Aorta (tissue), 5 donors: ENCODE measurements at regions not wholly inside any gene's neighbourhood (a gene's known extent, or its start where the extent isn't known, plus 50 kb on each side); places are given as distances from the start of the nearest gene placed in this dataset.

Experiments
- ATAC-seq: fragments of 200-7000 bp; cut with Tn5 transposase; one replicate; pipeline ENCODE4 v1.9.1; 2022; ENCODE audit warnings: moderate library complexity; ENCODE audit not compliant: low FRiP score
- DNase-seq, 2 donors: peaks; one replicate each; pipeline ENCODE4 v3.0.0-alpha.2; 2020
- H3K27ac ChIP-seq, 2 donors: one replicate each; pipeline ENCODE4 v1.5.1; 2013; ENCODE audit warnings: low read length in 2 of 2, mild to moderate bottlenecking in 2 of 2, moderate library complexity in 2 of 2, control low read depth in 1 of 2, inconsistent platforms in 1 of 2, low read depth in 1 of 2
- H3K27me3 ChIP-seq, 2 donors: one replicate each; pipeline ENCODE4 v1.6.1; 2013; ENCODE audit warnings: control low read depth in 1 of 2, low read length in 1 of 2, mild to moderate bottlenecking in 1 of 2, moderate library complexity in 1 of 2; ENCODE audit not compliant: insufficient read depth in 2 of 2, control insufficient read depth in 1 of 2
- H3K36me3 ChIP-seq, 2 donors: one replicate each; pipeline ENCODE4 v1.6.1; 2013; ENCODE audit warnings: control low read depth in 1 of 2, low read length in 1 of 2, mild to moderate bottlenecking in 1 of 2; ENCODE audit not compliant: insufficient read depth in 2 of 2, control insufficient read depth in 1 of 2
- H3K4me1 ChIP-seq, 2 donors: one replicate each; pipeline ENCODE4 v1.6.1; 2013; ENCODE audit warnings: low read length in 2 of 2, control low read depth in 1 of 2, mild to moderate bottlenecking in 1 of 2, moderate library complexity in 1 of 2; ENCODE audit not compliant: insufficient read depth in 2 of 2, control insufficient read depth in 1 of 2
- H3K4me3 ChIP-seq, 2 donors: one replicate each; pipeline ENCODE4 v1.5.1; 2013; ENCODE audit warnings: low read length in 2 of 2, control low read depth in 1 of 2, mild to moderate bottlenecking in 1 of 2
- H3K9me3 ChIP-seq: one replicate; pipeline ENCODE4 v1.6.1; 2013; ENCODE audit warnings: mild to moderate bottlenecking, low read length; ENCODE audit not compliant: control insufficient read depth
- WGBS, 2 donors: extraction: QIAGEN DNeasy Blood & Tissue Kit; methylation state at CpG; one replicate each; pipeline ENCODE4 v1.1.7; 2013; 5-methylcytosine and 5-hydroxymethylcytosine counted together
- intact Hi-C, 2 donors: fragments of 100-400 bp; cut with DNase I; formaldehyde crosslinking; loops; one replicate each; pipeline versions ENCODE4 v1.14.2 to v1.15.0; 2022
- donor health status: healthy with polysubstance abuse.
- donor health status: Bipolar disorder and iron deficiency.
- donor health status: DM: no; HTN: no; CAD: no.
- donor health status: DM: no; HTN: no; CAD: no.
- donor health status: DM: yes; HTN: yes; CAD: no.

- intact Hi-C loops: no loop called here
- Histone ChIP-seq H3K9me3 (no peaks in the 10 kb centered on the region), H3K36me3 (no peaks in the 10 kb centered on the region), H3K4me3 (no peak overlapping the region), H3K27ac (no peak overlapping the region), H3K27me3 (no peaks in the 10 kb centered on the region), H3K4me1 (peaks cover 0 to 2% of the 10 kb centered on the region in 2 donors)
- DNase-seq (no peak), ATAC-seq (no peak)
- 71 to 76% methylated on average over 5 of the region's 5 CpGs for WGBS, 2 donors
Measured at GRCh38 chr2:134174711-134175110, 79.2 kb upstream of the MGAT5 start.

DNA sequence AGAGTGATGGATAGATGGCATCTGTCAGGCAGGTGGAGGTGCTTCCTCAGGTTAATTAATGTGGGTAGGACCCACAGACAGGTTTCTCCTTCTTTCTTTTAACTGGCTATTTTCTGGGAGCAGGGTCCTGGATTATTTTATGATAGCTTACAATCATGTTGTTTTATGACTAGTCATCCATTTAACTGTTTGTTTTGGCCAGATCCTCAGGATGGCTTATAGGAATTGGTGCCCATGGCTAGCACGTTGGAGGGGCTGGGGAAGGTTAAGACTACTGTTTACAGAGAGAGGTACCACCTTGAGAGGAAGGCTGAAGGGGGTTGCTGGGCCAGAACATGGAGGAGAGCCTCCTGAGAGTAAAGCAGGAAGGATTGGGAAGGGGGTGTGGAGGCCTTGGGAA is 78.0 kb upstream of the MGAT5 start:
- H3K4me1 ChIP-seq: peaks cover 0 to 2% of the 10 kb centered on the region in 2 donors

DNA sequence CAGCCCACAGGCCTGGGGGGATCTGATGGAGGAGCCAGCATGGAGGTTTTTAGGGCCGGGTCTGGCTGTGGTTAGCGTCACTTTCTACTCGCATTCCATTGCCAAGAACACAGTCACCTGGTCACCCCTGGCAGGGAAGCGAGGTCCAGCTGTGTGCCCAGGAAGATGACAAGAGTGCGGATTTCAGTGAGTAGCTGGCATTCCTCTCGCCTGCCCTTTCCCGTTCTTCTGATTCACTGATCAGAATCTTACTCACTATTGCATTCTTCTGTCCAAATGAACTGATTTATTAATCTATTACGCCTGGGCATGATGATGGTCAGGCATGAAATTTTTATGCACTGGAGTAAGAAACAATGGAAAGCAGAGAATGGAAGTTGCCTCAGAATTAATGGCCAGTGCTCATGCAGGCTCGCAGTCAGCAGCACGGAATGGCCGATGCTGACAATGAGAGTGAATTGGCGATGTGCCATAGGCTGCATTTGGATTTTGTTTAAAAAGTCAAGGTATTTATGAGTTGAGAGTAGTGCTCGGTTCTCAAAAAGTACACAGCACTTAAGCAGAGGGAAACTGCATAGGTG is 76.4 kb upstream of the MGAT5 start:
- Histone ChIP-seq H3K27me3 (no peaks in the 10 kb centered on the region), H3K4me3 (no peak overlapping the region), H3K27ac (no peak overlapping the region), H3K36me3 (no peaks in the 10 kb centered on the region), H3K4me1 (peaks cover 0 to 2% of the 10 kb centered on the region in 2 donors), H3K9me3 (no peaks in the 10 kb centered on the region)
- ATAC-seq (no peak), DNase-seq (no peak)
- intact Hi-C loops: no loop called here
- 60 to 65% methylated on average over 13 of the region's 13 CpGs for WGBS, 2 donors

More for the DNA sequence above, 78.0 kb upstream of the MGAT5 start:
- H3K27ac ChIP-seq: no peak overlapping the region
- intact Hi-C loops: no loop called here
- H3K9me3 ChIP-seq: no peaks in the 10 kb centered on the region
- DNase-seq: no peak
- no peaks in the 10 kb centered on the region for H3K27me3 ChIP-seq
- WGBS, 2 donors: 5 to 13% methylated on average over 1 of the region's 1 CpG
- no peaks in the 10 kb centered on the region for H3K36me3 ChIP-seq
- H3K4me3 ChIP-seq: no peak overlapping the region
- no peak for ATAC-seq

- H3K27me3 ChIP-seq: no peaks in the 10 kb centered on the region
- 79 to 83% methylated on average over 3 of the region's 3 CpGs for WGBS, 2 donors
- no peak overlapping the region for H3K4me3 ChIP-seq
- no peaks in the 10 kb centered on the region for H3K9me3 ChIP-seq
- no peaks in the 10 kb centered on the region for H3K36me3 ChIP-seq
- intact Hi-C loops: no loop called here
- H3K4me1 ChIP-seq: peaks cover 0 to 2% of the 10 kb centered on the region in 2 donors
- DNase-seq (no peak), ATAC-seq (no peak)
- no peak overlapping the region for H3K27ac ChIP-seq
Measured at GRCh38 chr2:134178138-134178877, 75.6 kb upstream of the MGAT5 start.

DNA sequence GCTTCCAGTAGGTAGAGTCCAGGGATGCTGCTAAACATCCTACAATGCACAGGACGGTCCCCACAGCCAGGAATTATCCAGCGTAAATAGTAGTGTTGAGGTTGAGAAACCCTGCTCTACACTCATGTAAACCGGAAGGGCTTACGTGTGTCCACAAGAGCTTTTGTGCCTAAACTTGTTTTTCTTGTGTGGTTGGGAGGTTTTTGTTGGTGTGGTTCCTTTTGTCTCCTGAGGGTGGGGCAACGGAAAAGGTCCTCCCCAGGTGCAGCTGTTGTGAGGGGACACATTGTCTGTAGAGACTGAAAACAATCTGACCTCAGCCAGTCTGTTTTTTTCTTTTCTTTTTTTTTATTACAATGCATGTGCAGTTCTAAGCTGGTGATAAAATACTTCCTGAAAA is 72.7 kb upstream of the MGAT5 start:
- Histone ChIP-seq H3K36me3 (no peaks in the 10 kb centered on the region), H3K9me3 (no peaks in the 10 kb centered on the region), H3K27me3 (no peaks in the 10 kb centered on the region), H3K4me1 (no peaks in the 10 kb centered on the region), H3K27ac (no peak overlapping the region), H3K4me3 (no peak overlapping the region)
- DNase-seq (no peak), ATAC-seq (no peak)
- intact Hi-C loops: loop anchor here in 1 of 2 donors (5.0 kb wide), 1 partner anchor 39 kb away; no protein-coding TSS in a partner anchor
- WGBS, 2 donors: 92 to 94% methylated on average over 5 of the region's 5 CpGs

DNA sequence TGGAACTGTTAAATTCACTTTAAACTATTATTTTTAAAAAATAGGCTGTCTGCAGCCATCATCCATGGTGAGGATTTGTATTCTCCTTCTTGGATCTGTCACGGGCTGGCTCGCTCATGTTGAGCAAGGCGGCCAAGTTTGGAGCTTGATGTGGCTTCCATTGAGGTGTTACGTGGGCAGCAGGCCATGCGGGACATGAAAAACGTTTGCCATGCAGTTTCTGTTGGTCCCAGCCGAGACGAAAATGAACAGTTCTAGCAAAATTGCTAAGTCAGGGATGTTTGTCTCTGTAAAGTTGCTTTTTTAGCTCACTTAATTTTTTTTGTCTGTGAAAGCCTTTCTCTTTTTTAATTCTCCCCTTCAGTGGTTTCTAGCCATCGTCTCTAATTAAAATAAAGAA is 70.2 kb upstream of the MGAT5 start:
- H3K27ac ChIP-seq: no peak overlapping the region
- H3K27me3 ChIP-seq: no peaks in the 10 kb centered on the region
- H3K36me3 ChIP-seq: no peaks in the 10 kb centered on the region
- intact Hi-C loops: loop anchor here in 1 of 2 donors (5.0 kb wide), 1 partner anchor 41 kb away; no protein-coding TSS in a partner anchor
- 59% methylated on average over 9 of the region's 9 CpGs for WGBS, 2 donors
- H3K4me1 ChIP-seq: no peaks in the 10 kb centered on the region
- ATAC-seq (no peak), DNase-seq (no peak)
- H3K4me3 ChIP-seq: no peak overlapping the region
- no peaks in the 10 kb centered on the region for H3K9me3 ChIP-seq

DNA sequence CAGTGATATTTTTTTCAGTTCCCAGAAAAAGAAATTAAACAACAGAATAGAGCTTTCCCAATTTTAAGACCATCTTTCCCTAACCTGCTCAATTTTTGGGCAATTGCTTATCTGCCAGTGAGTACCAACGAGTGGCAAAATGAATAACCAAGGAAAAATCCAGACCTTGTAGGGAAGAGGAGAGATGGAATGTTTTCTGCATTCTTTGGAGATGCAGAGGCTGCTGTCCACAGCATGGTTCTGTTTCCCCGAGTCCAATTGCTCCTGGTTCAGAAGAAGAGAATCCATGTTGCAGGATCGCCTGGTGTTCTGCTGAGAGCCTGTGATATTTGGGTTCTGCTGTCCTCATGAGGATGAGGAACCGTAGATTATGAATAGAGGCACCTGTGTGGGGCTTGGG is 68.2 kb upstream of the MGAT5 start:
- 78 to 83% methylated on average over 4 of the region's 4 CpGs for WGBS, 2 donors
- Histone ChIP-seq H3K36me3 (no peaks in the 10 kb centered on the region), H3K9me3 (no peaks in the 10 kb centered on the region), H3K27me3 (no peaks in the 10 kb centered on the region), H3K4me3 (no peak overlapping the region), H3K27ac (no peak overlapping the region), H3K4me1 (peaks cover 0 to 6% of the 10 kb centered on the region in 2 donors)
- intact Hi-C loops: no loop called here
- ATAC-seq (no peak), DNase-seq (no peak)

DNA sequence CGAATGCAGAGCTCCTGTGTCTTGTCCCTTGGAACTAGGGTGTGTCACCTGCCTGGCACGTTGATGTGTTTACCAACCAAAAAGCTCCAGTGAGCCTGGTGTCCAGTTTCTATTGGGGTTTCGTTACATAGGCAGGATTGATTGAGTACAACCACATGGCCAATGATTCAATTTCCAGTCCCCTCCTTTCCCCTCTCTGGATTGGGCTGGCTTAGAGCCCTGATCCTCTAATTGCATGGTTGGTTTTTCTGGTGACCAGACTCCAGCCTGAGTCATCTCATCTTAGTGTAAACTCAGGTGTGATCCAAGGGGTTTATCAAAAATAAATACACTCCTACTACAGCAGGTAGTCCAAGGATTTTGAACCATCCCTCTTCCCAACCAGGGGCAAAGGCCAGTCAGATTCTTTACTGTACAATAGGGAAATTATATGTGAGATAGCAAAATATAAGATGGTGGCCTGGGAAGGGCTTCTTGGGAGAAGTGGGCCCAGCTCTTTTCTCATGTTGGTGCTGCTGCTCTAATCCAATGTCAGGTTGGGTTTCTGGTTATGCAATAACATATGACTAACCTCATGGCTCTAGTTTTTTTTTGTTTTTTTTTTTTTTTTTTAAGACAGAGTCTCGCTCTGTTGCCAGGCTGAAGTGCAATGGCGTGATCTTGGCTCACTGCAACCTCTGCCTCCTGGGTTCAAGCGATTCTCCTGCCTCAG is 64.7 kb upstream of the MGAT5 start:
- intact Hi-C loops: no loop called here
- ATAC-seq: peak; percentile 45
- Histone ChIP-seq H3K27ac (no peak overlapping the region), H3K27me3 (no peaks in the 10 kb centered on the region), H3K4me1 (peaks cover 0 to 7% of the 10 kb centered on the region in 2 donors), H3K9me3 (no peaks in the 10 kb centered on the region), H3K36me3 (no peaks in the 10 kb centered on the region), H3K4me3 (no peak overlapping the region)
- DNase-seq: no peak
- 76 to 90% methylated on average over 5 to 6 of the region's 6 CpGs for WGBS, 2 donors
